Lower leg skin (tissue), 3 donors: ENCODE measurements at regions not wholly inside any gene's neighbourhood (a gene's known extent, or its start where the extent isn't known, plus 50 kb on each side); places are given as distances from the start of the nearest gene placed in this dataset.

Experiments used
- POLR2A ChIP-seq, 2 donors: fragments of 450-650 bp; IDR thresholded peaks; one replicate each; pipeline ENCODE4 v1.6.1; 2016 to 2017; ENCODE audit warnings: antibody characterized with exemption in 2 of 2, mild to moderate bottlenecking in 1 of 2, moderate library complexity in 1 of 2
- TF ChIP-seq, protein P1 (sequence below), 3 donors: fragments of 450-650 bp; IDR thresholded peaks; one replicate each; pipeline ENCODE4 v1.5.1; 2016; ENCODE audit warnings: antibody characterized with exemption in 3 of 3, mild to moderate bottlenecking in 3 of 3, moderate library complexity in 2 of 3

DNA sequence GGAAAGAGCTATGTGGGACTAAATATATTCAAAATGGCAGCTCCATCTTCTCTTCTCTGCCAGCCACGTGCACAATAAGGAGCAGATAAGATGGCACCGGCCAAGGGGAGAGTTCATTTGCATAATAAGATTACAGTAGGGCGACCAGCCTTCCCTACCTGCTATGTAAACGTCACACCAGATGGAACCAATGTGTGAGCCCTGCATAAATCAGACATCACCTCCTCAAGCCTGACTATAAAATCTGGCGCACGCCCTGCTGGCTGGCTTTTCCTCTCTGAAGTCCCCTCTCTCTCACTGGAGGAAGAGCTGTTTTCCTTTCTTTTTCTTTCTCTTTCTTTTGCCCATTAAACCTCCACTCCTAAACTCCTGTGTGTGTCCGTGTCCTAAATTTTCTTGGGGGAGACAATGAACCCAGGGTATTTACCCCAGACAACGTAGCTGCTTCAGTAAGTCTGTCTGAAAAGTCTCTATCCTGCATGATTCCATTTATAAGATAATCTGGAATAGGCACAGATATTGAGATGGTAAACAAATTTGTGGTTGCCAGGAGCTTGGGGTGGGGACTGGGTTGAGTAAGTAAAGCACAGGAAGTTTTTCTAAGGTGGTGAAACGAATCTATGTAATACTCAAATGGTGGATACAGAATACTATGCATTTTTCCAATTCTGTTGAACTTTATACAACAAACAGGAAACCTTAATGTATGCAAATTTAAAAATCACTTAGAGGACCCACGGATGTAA is 670.0 kb upstream of the KIRREL3 start:
- TF ChIP-seq, protein P1, sequence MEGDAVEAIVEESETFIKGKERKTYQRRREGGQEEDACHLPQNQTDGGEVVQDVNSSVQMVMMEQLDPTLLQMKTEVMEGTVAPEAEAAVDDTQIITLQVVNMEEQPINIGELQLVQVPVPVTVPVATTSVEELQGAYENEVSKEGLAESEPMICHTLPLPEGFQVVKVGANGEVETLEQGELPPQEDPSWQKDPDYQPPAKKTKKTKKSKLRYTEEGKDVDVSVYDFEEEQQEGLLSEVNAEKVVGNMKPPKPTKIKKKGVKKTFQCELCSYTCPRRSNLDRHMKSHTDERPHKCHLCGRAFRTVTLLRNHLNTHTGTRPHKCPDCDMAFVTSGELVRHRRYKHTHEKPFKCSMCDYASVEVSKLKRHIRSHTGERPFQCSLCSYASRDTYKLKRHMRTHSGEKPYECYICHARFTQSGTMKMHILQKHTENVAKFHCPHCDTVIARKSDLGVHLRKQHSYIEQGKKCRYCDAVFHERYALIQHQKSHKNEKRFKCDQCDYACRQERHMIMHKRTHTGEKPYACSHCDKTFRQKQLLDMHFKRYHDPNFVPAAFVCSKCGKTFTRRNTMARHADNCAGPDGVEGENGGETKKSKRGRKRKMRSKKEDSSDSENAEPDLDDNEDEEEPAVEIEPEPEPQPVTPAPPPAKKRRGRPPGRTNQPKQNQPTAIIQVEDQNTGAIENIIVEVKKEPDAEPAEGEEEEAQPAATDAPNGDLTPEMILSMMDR (IDR thresholded peaks at IDR 0.05) = no peak
- no peak for TF ChIP-seq POLR2A (IDR thresholded peaks at IDR 0.05)
